OCI-LY7 (cell line): ENCODE measurements at regions not wholly inside any gene's neighbourhood (a gene's known extent, or its start where the extent isn't known, plus 50 kb on each side); places are given as distances from the start of the nearest gene placed in this dataset.
A peak's percentile ranks its signal among the peaks of the same experiment; 100 is the strongest.

Experiments
- BruUV-seq: library from RNA; stranded (reverse); fragments of 400-500 nt; replicated peaks from 2 replicates; lab custom pipeline; 2021; lab: Mats Ljungman, UMichigan
- CTCF ChIA-PET: fragments of 300-600 bp; sonication (Branson Sonifier 250); formaldehyde crosslinking; loops from one replicate; lab custom pipeline; 2022; ENCODE audit warnings: antibody characterized with exemption; ENCODE audit not compliant: unreplicated experiment; lab: Charles Lee
- POLR2A ChIA-PET: fragments of 300-600 bp; sonication (Branson Sonifier 250); formaldehyde crosslinking; loops from one replicate; lab custom pipeline; 2022; ENCODE audit warnings: antibody characterized with exemption; lab: Charles Lee
- DNase-seq: peaks from one replicate; pipeline ENCODE4 v3.0.0-alpha.2; 2015; ENCODE audit warnings: low spot score
- H2AFZ ChIP-seq: fragments of 200-600 bp; sonication (generic), shearing (Covaris generic); 2 replicates; pipeline ENCODE4 v1.6.1; 2014; ENCODE audit warnings: mild to moderate bottlenecking, antibody characterized with exemption, low read length, moderate library complexity
- H3K27ac ChIP-seq: fragments of 200-600 bp; sonication (generic); 2 replicates; pipeline ENCODE4 v1.5.1; 2014; ENCODE audit warnings: mixed run types, low read depth, mild to moderate bottlenecking, moderate library complexity, low read length, inconsistent platforms; ENCODE audit not compliant: poor library complexity, severe bottlenecking
- H3K36me3 ChIP-seq: fragments of 200-600 bp; sonication (generic); 2 replicates; pipeline ENCODE4 v1.6.1; 2014; ENCODE audit warnings: mild to moderate bottlenecking, antibody characterized with exemption, low read length, moderate library complexity, mixed read lengths; ENCODE audit not compliant: insufficient read depth
- H3K4me1 ChIP-seq: fragments of 200-600 bp; sonication (generic); 2 replicates; pipeline ENCODE4 v1.5.1; 2014; ENCODE audit warnings: mild to moderate bottlenecking, low read length; ENCODE audit not compliant: insufficient read depth, poor library complexity, severe bottlenecking
- H3K4me2 ChIP-seq: fragments of 200-600 bp; sonication (generic); 2 replicates; pipeline ENCODE4 v1.6.1; 2014; ENCODE audit warnings: mild to moderate bottlenecking, low read length
- H3K4me3 ChIP-seq: fragments of 200-600 bp; sonication (generic); 2 replicates; pipeline ENCODE4 v1.5.1; 2014; ENCODE audit warnings: mild to moderate bottlenecking, low read depth, low read length; ENCODE audit not compliant: poor library complexity, severe bottlenecking
- H3K79me2 ChIP-seq: fragments of 200-600 bp; sonication (generic); 2 replicates; pipeline ENCODE4 v1.6.1; 2016; ENCODE audit warnings: low read depth, mild to moderate bottlenecking, low read length, moderate library complexity, mixed read lengths; ENCODE audit not compliant: insufficient read depth
- H3K9me2 ChIP-seq: fragments of 200-600 bp; sonication (generic); 2 replicates; pipeline ENCODE4 v1.6.1; 2016; ENCODE audit warnings: mild to moderate bottlenecking, low read length, mixed read lengths; ENCODE audit not compliant: insufficient read depth
- H3K9me3 ChIP-seq: fragments of 200-600 bp; sonication (generic); 2 replicates; pipeline ENCODE4 v1.6.1; 2014; ENCODE audit warnings: mild to moderate bottlenecking, mixed run types, low read length, mixed read lengths
- H4K20me1 ChIP-seq: fragments of 200-600 bp; sonication (generic); 2 replicates; pipeline ENCODE4 v1.6.1; 2014; ENCODE audit warnings: mild to moderate bottlenecking, antibody characterized with exemption, low read length, moderate library complexity, mixed read lengths; ENCODE audit not compliant: insufficient read depth
- CTCF ChIP-seq: fragments of 200-600 bp; sonication (generic); conservative IDR thresholded peaks from 2 replicates; pipeline ENCODE4 v1.5.1; 2014; ENCODE audit warnings: mild to moderate bottlenecking, antibody characterized with exemption, low read length, moderate library complexity, mixed read lengths
- EZH2phosphoT487 ChIP-seq: fragments of 200-600 bp; sonication (generic); IDR thresholded peaks from 2 replicates; pipeline ENCODE4 v1.6.1; 2018; ENCODE audit warnings: low read depth, borderline replicate concordance, mild to moderate bottlenecking, mixed run types, antibody characterized with exemption, low read length, moderate library complexity, mixed read lengths
- intact Hi-C: fragments of 100-400 bp; cut with micrococcal nuclease; formaldehyde crosslinking; loops from one replicate; pipeline ENCODE4 v1.10.0; 2022; ENCODE audit not compliant: unreplicated experiment

- Histone ChIP-seq H3K9me2 (no peaks in the 10 kb centered on the region), H3K9me3 (no peaks in the 10 kb centered on the region), H3K27ac (peak overlapping the region; percentile 71), H3K36me3 (no peaks in the 10 kb centered on the region; the same call in 1 of the 2 replicates), H3K4me1 (peaks cover 15% of the 10 kb centered on the region), H2AFZ (peak overlapping the region; percentile 94), H3K4me2 (peak overlapping the region; percentile 81), H3K4me3 (peak overlapping the region; percentile 80), H3K79me2 (peaks cover 10% of the 10 kb centered on the region; the same call in 1 of the 2 replicates), H4K20me1 (no peaks in the 10 kb centered on the region)
- BruUV-seq: no TSS peak
- POLR2A ChIA-PET: no interaction called here
- intact Hi-C loops: loop anchor here (2.0 kb wide), 1 partner anchor 61 kb away; no protein-coding TSS in a partner anchor
- CTCF ChIA-PET: no interaction called here
- DNase-seq: no peak
- TF ChIP-seq EZH2phosphoT487 (no peak), CTCF (no peak)
These were observed 59.2 kb upstream of the ZC4H2 start for GRCh38 chrX:65035446-65035770.

- peak within 1 kb of the TSS; percentile 80 for H3K4me3 ChIP-seq
- H3K4me2 ChIP-seq: peak within 1 kb of the TSS; percentile 81
- ChIA-PET CTCF (no interaction called here), POLR2A (interaction anchor here (0.6 to 1.5 kb wide), 2 partner anchors 21 to 127 kb away, joined by 3 to 4 read pairs; no protein-coding TSS in a partner anchor)
- peak; percentile 87 for DNase-seq
- H4K20me1 ChIP-seq: no peaks in the 10 kb centered on the region
- peaks cover 10% of the 10 kb centered on the region; the same call in 1 of the 2 replicates for H3K79me2 ChIP-seq
- intact Hi-C loops: loop anchor here (1.0 to 2.0 kb wide), 2 partner anchors 60 to 193 kb away; no protein-coding TSS in a partner anchor
- H3K27ac ChIP-seq: peak within 1 kb of the TSS; percentile 71
- H2AFZ ChIP-seq: peak within 1 kb of the TSS; percentile 94
- TF ChIP-seq CTCF (peak; percentile 62), EZH2phosphoT487 (no peak)
- BruUV-seq: no TSS peak
- H3K9me2 ChIP-seq: no peaks in the 10 kb centered on the region
- peaks cover 15% of the 10 kb centered on the region for H3K4me1 ChIP-seq
- no peaks in the 10 kb centered on the region for H3K36me3 ChIP-seq
- H3K9me3 ChIP-seq: no peaks in the 10 kb centered on the region
These were observed 58.6 kb upstream of the ZC4H2 start, which contains the start of gene ZC3H12B for GRCh38 chrX:65034668-65035445. ZC3H12B (plus strand) TSS chrX:65034826.
